SK-N-SH (cell line): ENCODE measurements at regions not wholly inside any gene's neighbourhood (a gene's known extent, or its start where the extent isn't known, plus 50 kb on each side); places are given as distances from the start of the nearest gene placed in this dataset.

Source experiments
- CTCF ChIP-seq: fragments of 200-600 bp; sonication (generic); IDR thresholded peaks from 2 replicates; pipeline ENCODE4 v1.6.1; 2017; ENCODE audit warnings: antibody characterized with exemption, mild to moderate bottlenecking, moderate library complexity
- GATA2 ChIP-seq: sonication (generic); formaldehyde crosslinking; IDR thresholded peaks from 2 replicates; pipeline ENCODE4 v1.5.0; 2020; ENCODE audit warnings: mild to moderate bottlenecking, missing genetic modification reagents
- RAD21 ChIP-seq: IDR thresholded peaks from 2 replicates; pipeline ENCODE4 v1.6.1; 2012; ENCODE audit warnings: mild to moderate bottlenecking, low read length
- REST ChIP-seq: IDR thresholded peaks from 2 replicates; pipeline ENCODE4 v1.6.1; 2012; ENCODE audit warnings: mild to moderate bottlenecking, low read depth, low read length, moderate library complexity
- SMC3 ChIP-seq: IDR thresholded peaks from 2 replicates; pipeline ENCODE4 v1.6.1; 2012; ENCODE audit warnings: low read depth, low read length, improper control_type of control experiment
- USF2 ChIP-seq: fragments of 150-350 bp; IDR thresholded peaks from 2 replicates; pipeline ENCODE4 v1.6.1; 2017; ENCODE audit warnings: antibody characterized with exemption, low read length, low read depth, borderline replicate concordance
- ZBTB33 ChIP-seq: IDR thresholded peaks from 2 replicates; pipeline ENCODE4 v1.4.0; 2012; ENCODE audit warnings: low read depth, borderline replicate concordance

GRCh38 chr12:27176765-27177164 is 67.3 kb upstream of the STK38L start:
- TF ChIP-seq CTCF = no peak
- no peak for TF ChIP-seq USF2
- no peak for TF ChIP-seq SMC3
- TF ChIP-seq RAD21 = no peak
- TF ChIP-seq GATA2 (CRISPR knock-in tag) = no peak
- no peak; the same call in 1 of the 2 replicates for TF ChIP-seq ZBTB33
- TF ChIP-seq REST = no peak
